ENCODE measurements at regions not wholly inside any gene's neighbourhood (a gene's known extent, or its start where the extent isn't known, plus 50 kb on each side); places are given as distances from the start of the nearest gene placed in this dataset.
"Not testable (repeated sequence)": the region's sequence is repeated elsewhere in the genome, so short reads cannot be mapped to it uniquely, and the experiment has no call there.

- DNase-seq (ENCODE audit: extremely low read depth, low read depth) = not testable (repeated sequence)
Observed at GRCh38 chr2:132271794-132272193, 110.0 kb upstream of the ANKRD30BL start.

GRCh38 chr2:132272713-132273112 is 111.0 kb upstream of the ANKRD30BL start:
- DNase-seq (ENCODE audit: extremely low read depth, low read depth) = no peak

GRCh38 chr2:132273585-132273984 is 111.8 kb upstream of the ANKRD30BL start:
- DNase-seq (ENCODE audit: extremely low read depth, low read depth) = not testable (repeated sequence)

DNA sequence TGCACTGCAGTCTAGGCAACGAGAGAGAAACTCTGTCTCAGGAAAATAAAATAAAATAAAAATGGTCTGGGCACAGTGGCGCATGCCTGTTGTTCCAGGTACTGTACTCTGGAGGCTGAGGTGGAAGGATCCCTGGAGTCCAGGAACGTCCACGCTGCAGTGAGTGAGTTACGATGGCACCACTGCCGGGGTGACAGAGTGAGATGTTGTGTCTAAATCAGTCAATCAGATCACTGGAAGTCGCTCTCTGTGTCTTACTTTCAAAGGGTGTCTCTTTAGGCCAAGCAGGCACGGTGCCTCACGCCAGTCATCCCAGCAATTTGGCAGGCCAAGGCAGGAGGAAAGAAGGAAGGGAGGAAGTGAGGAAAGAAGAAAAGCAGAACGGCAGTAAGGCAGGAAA is 112.2 kb upstream of the ANKRD30BL start:
- no peak for DNase-seq (ENCODE audit: extremely low read depth, low read depth)

GRCh38 chr2:132275396-132275795 is 113.6 kb upstream of the ANKRD30BL start:
- DNase-seq (ENCODE audit: extremely low read depth, low read depth) = no peak

- DNase-seq (ENCODE audit: extremely low read depth, low read depth) = no peak
Observed at GRCh38 chr2:132276571-132276981, 114.8 kb upstream of the ANKRD30BL start.

GRCh38 chr2:132278267-132278666 is 116.5 kb upstream of the ANKRD30BL start:
- no peak for DNase-seq (ENCODE audit: extremely low read depth, low read depth)

GRCh38 chr2:132279344-132279743 is 117.6 kb upstream of the ANKRD30BL start:
- DNase-seq (ENCODE audit: extremely low read depth, low read depth) = no peak

- DNase-seq (ENCODE audit: extremely low read depth, low read depth) = no peak
Observed at GRCh38 chr2:132279930-132280615, 118.3 kb upstream of the ANKRD30BL start.

- DNase-seq (ENCODE audit: extremely low read depth, low read depth) = no peak
Observed at GRCh38 chr2:132280912-132281311, 119.2 kb upstream of the ANKRD30BL start.

DNA sequence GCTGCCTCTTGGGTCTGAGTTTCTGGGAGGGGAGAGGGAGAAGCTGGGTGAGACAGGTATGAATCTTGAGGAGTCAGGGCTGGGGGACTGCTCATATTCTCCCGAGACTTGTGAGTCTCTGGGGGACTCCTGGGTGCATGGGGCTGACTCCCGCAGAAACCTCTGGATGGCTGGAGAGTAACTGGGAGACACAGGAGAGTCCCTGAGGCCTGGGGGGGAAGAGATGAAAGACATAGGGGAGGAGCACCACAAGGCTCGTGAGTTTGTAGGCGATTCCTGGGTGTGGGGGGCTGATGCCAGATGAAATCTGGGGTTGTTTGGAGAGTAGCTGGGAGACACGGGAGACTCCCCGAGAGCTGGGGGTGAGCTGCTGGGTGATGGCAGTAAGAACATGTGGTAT is 120.4 kb upstream of the ANKRD30BL start:
- not testable (repeated sequence) for DNase-seq (ENCODE audit: extremely low read depth, low read depth)

GRCh38 chr2:132282911-132283310 is 121.2 kb upstream of the ANKRD30BL start:
- no peak for DNase-seq (ENCODE audit: extremely low read depth, low read depth)

DNA sequence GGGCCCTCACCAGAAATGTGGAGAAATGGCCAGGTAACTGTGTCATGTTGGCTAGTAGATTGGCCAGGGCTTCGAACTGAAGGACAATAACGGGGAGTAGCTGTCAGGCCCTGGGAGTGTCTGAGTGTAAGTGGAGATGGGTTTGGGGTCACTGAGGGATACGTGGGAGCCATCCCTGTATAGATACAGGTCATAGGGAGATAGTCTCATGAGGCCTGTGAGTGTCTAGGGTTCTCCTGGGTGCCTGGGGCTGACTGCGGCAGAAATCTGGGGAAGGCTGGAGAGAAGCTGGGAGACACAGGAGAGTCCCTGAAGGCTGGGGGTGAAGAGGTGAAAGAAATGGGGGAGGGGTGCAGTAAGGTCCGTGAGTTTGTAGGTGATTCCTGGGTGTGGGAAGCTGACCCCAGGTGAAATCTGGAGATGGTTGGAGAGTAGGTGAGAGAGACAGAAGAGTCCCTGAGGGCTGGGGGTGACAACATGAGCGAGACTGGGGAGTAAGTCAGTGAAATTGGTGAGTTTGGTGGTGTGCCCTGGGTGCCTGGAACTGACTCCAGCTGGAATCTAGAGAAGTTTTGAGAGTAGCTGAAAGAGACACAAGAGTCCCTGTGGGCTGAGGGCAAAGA is 124.6 kb upstream of the ANKRD30BL start:
- not testable (repeated sequence) for DNase-seq (ENCODE audit: extremely low read depth, low read depth)

GRCh38 chr2:132287910-132288309 is 126.2 kb upstream of the ANKRD30BL start:
- not testable (repeated sequence) for DNase-seq (ENCODE audit: extremely low read depth, low read depth)

GRCh38 chr2:132289138-132289537 is 127.4 kb upstream of the ANKRD30BL start:
- not testable (repeated sequence) for DNase-seq (ENCODE audit: extremely low read depth, low read depth)

- DNase-seq (ENCODE audit: extremely low read depth, low read depth) = not testable (repeated sequence)
Observed at GRCh38 chr2:132289812-132290211, 126.8 kb upstream of the GPR39 start.

DNA sequence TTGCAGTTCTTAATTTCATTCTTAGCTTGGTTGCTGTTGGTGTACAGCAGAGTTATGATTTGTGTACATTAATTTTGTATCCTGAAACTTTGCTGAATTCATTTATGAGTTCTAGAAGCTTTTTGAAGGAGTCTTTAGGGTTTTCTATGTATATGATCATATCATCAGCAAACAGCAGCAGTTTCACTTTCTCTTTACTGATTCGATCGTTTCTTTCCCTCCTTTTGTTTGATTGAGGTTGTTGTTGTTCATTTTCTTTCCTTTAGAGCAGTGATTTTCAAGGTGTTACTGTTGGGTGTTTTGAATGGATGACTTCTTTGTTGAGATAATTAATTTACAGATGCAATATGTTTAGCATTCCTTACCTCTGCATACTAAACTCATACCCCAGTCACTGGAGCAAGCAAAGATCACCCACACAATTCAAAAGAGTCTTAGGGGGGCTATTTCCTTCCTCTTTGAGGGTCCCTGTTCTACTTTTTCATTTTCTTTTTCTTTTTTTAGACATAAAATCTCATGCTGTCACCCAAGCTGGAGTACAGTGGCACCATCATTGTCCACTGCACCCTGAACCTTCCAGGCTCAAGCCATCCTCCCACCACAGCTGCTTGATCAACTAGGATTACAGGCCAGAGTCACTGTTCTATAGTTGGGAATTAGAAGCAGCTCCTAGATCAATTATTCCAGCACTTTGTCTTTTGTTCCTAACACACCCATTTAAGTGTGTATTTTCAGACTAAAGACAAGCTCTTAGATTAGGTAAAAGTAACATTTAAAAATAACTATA is 115.8 kb upstream of the GPR39 start:
- not testable (repeated sequence) for DNase-seq (ENCODE audit: extremely low read depth, low read depth)

GRCh38 chr2:132304661-132305380 is 111.8 kb upstream of the GPR39 start:
- peak; percentile 75 for DNase-seq (ENCODE audit: extremely low read depth, low read depth)

DNA sequence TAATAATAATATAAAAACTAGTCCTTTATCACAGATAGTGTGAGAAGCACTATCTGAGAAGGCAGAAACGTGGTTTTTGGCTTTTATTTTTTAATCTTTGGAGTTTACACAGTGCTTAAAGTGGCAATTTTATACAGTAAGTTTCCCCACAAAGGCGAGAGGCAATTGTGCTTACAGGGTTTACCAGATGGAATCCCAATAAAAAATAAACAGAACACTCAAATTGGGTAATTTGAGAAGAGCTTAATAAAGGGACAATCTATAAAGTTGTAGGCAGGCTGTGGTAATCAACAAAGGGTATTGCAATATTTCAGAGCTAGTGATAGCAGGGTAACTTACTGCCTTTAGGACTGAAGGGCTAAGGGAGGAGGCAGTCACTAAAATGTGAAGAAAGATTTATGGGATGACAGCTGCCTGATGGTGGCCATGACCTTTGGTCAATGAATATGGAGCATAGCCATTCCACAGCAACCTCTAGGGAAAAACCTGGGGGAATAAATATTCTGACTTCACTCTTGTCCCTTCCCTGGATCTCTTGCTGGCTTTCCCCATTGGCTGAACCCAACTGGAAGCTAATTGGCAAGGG is 108.9 kb upstream of the GPR39 start:
- DNase-seq (ENCODE audit: extremely low read depth, low read depth) = not testable (repeated sequence)

DNA sequence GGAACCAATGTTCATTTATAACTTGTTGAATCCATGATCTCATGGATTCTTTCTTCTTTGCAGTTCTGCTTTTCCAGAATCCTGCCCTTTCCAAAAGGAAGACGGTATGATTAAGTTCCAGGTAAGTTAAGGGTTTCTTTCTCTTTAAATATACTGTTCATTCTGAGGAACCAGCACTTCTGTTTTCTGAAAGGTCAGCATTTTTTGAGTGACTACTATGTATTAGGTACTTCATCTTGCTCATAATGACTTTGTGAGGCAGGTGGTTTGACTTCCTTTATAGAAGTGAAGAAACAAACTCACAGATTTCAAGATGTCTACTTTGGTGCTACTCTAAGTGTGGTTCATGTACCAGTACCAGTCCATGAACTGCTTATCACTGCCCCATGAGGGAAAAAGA is 107.4 kb upstream of the GPR39 start:
- DNase-seq (ENCODE audit: extremely low read depth, low read depth) = not testable (repeated sequence)

DNA sequence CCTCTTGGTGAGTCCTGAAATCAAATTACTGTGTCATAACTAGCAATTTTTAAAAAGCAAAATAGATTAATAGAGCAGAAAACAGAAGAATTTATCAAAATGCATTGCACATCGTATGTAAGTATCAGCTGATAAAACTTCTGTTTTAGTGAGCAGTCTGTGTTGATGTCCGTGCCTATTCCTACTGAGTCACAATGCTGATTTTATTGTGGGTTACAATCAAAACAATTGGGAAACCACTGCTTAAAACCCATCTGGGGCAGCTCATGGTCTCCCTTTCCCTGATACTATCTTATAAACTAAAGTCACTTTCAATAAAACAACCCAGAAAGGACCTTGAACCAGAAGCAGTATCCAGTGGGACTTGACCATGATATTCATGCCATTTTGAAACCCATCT is 101.1 kb upstream of the GPR39 start:
- DNase-seq (ENCODE audit: extremely low read depth, low read depth) = not testable (repeated sequence)
